Osteoblast (primary cell): ENCODE measurements at regions not wholly inside any gene's neighbourhood (a gene's known extent, or its start where the extent isn't known, plus 50 kb on each side); places are given as distances from the start of the nearest gene placed in this dataset.

Experiments
- DNase-seq: peaks from one replicate; pipeline ENCODE4 v3.0.0; 2011; ENCODE audit warnings: low spot score, mixed read lengths; ENCODE audit not compliant: insufficient read length; ENCODE audit errors: missing footprints
- H2AFZ ChIP-seq: 2 replicates; pipeline ENCODE4 v1.6.0; 2011; ENCODE audit warnings: mild to moderate bottlenecking, low read length
- H3K27ac ChIP-seq: 2 replicates; pipeline ENCODE4 v1.5.1; 2011; ENCODE audit warnings: mild to moderate bottlenecking, low read depth, low read length, moderate library complexity
- H3K27me3 ChIP-seq: 2 replicates; pipeline ENCODE4 v1.6.0; 2012; ENCODE audit warnings: mild to moderate bottlenecking, control low read depth, inconsistent platforms, low read length, moderate library complexity; ENCODE audit not compliant: insufficient read depth
- H3K36me3 ChIP-seq: 2 replicates; pipeline ENCODE4 v1.5.1; 2011; ENCODE audit warnings: mild to moderate bottlenecking, low read length, control low read depth, moderate library complexity; ENCODE audit not compliant: insufficient read depth
- H3K4me1 ChIP-seq: 2 replicates; pipeline ENCODE4 v1.5.1; 2011; ENCODE audit warnings: mild to moderate bottlenecking, low read length, control low read depth, moderate library complexity; ENCODE audit not compliant: insufficient read depth
- H3K4me2 ChIP-seq: 2 replicates; pipeline ENCODE4 v1.6.0; 2011; ENCODE audit warnings: mild to moderate bottlenecking, low read length; ENCODE audit not compliant: insufficient read depth
- H3K4me3 ChIP-seq: fragments of 200-600 bp; sonication (generic); 3 replicates; pipeline ENCODE4 v1.5.1; 2012; ENCODE audit warnings: mild to moderate bottlenecking, low read length, inconsistent platforms; ENCODE audit not compliant: insufficient read depth
- H3K79me2 ChIP-seq: 2 replicates; pipeline ENCODE4 v1.6.0; 2012; ENCODE audit warnings: mild to moderate bottlenecking, low read length, control low read depth, inconsistent platforms; ENCODE audit not compliant: insufficient read depth
- H3K9me3 ChIP-seq: 2 replicates; pipeline ENCODE4 v1.5.1; 2011; ENCODE audit warnings: low read depth, low read length, control low read depth
- H4K20me1 ChIP-seq: 2 replicates; pipeline ENCODE4 v1.6.0; 2012; ENCODE audit warnings: mild to moderate bottlenecking, low read length, control low read depth; ENCODE audit not compliant: insufficient read depth
- CTCF ChIP-seq: IDR thresholded peaks from 2 replicates; pipeline ENCODE4 v1.5.1; 2011; ENCODE audit warnings: mild to moderate bottlenecking, low read depth, low read length, moderate library complexity; ENCODE audit errors: extremely low read depth

- no peak overlapping the region for H3K4me2 ChIP-seq
- no peaks in the 10 kb centered on the region for H3K36me3 ChIP-seq
These were observed 107.6 kb upstream of the SYT1 start for GRCh38 chr12:78756936-78757335.

GRCh38 chr12:78759367-78759766, 105.2 kb upstream of the SYT1 start:
- Histone ChIP-seq H3K27me3 (no peaks in the 10 kb centered on the region), H2AFZ (peak overlapping the region; percentile 26), H3K9me3 (no peaks in the 10 kb centered on the region), H3K4me2 (no peak overlapping the region), H3K36me3 (no peaks in the 10 kb centered on the region), H3K79me2 (no peaks in the 10 kb centered on the region), H4K20me1 (no peaks in the 10 kb centered on the region), H3K4me1 (no peaks in the 10 kb centered on the region), H3K4me3 (no peak overlapping the region), H3K27ac (no peak overlapping the region)
- no peak for DNase-seq
- TF ChIP-seq CTCF = no peak

More at GRCh38 chr12:78756936-78757335, 107.6 kb upstream of the SYT1 start:
- no peaks in the 10 kb centered on the region for H3K79me2 ChIP-seq
- H3K27me3 ChIP-seq = no peaks in the 10 kb centered on the region
- H3K4me3 ChIP-seq = no peak overlapping the region
- TF ChIP-seq CTCF = no peak
- DNase-seq = no peak
- H3K27ac ChIP-seq = no peak overlapping the region
- no peaks in the 10 kb centered on the region for H4K20me1 ChIP-seq
- no peak overlapping the region for H2AFZ ChIP-seq
- no peaks in the 10 kb centered on the region for H3K4me1 ChIP-seq
- H3K9me3 ChIP-seq = no peaks in the 10 kb centered on the region

GRCh38 chr12:78760906-78761305, 103.7 kb upstream of the SYT1 start:
- no peaks in the 10 kb centered on the region for H3K79me2 ChIP-seq
- DNase-seq = no peak
- no peak overlapping the region for H3K4me3 ChIP-seq
- H3K9me3 ChIP-seq = no peaks in the 10 kb centered on the region
- no peaks in the 10 kb centered on the region for H3K4me1 ChIP-seq
- H2AFZ ChIP-seq = peak overlapping the region; percentile 5
- no peaks in the 10 kb centered on the region for H3K36me3 ChIP-seq
- no peak overlapping the region for H3K4me2 ChIP-seq
- no peaks in the 10 kb centered on the region for H4K20me1 ChIP-seq
- no peak overlapping the region for H3K27ac ChIP-seq
- H3K27me3 ChIP-seq = no peaks in the 10 kb centered on the region
- TF ChIP-seq CTCF = no peak

- Histone ChIP-seq H3K27me3 (no peaks in the 10 kb centered on the region), H3K36me3 (no peaks in the 10 kb centered on the region), H3K4me1 (no peaks in the 10 kb centered on the region), H2AFZ (no peak overlapping the region), H3K4me3 (no peak overlapping the region), H3K27ac (no peak overlapping the region), H4K20me1 (no peaks in the 10 kb centered on the region), H3K79me2 (no peaks in the 10 kb centered on the region), H3K9me3 (no peaks in the 10 kb centered on the region), H3K4me2 (no peak overlapping the region)
- TF ChIP-seq CTCF = no peak
- no peak for DNase-seq
These were observed 99.7 kb upstream of the SYT1 start for GRCh38 chr12:78764913-78765312.
